BJ (cell line): ENCODE measurements at regions not wholly inside any gene's neighbourhood (a gene's known extent, or its start where the extent isn't known, plus 50 kb on each side); places are given as distances from the start of the nearest gene placed in this dataset.

Experiments used
- CTCF ChIA-PET: fragments of 350-600 bp; formaldehyde crosslinking; extraction: SDS; loops from one replicate; lab custom pipeline; 2021; ENCODE audit warnings: antibody characterized with exemption, inconsistent platforms; lab: Yijun Ruan, JAX
- POLR2A ChIA-PET: fragments of 300-600 bp; sonication (Branson Sonifier 250); formaldehyde crosslinking; extraction: SDS; loops from one replicate; lab custom pipeline; 2021; ENCODE audit warnings: antibody characterized with exemption; lab: Charles Lee
- DNase-seq: peaks from one replicate; pipeline ENCODE4 v3.0.0-alpha.2; 2011; ENCODE audit warnings: low read depth
- H3K27me3 ChIP-seq: 2 replicates; pipeline ENCODE4 v1.6.0; 2011; ENCODE audit warnings: low read length; ENCODE audit not compliant: control insufficient read depth, insufficient read depth
- H3K36me3 ChIP-seq: 2 replicates; pipeline ENCODE4 v1.5.1; 2011; ENCODE audit warnings: low read length; ENCODE audit not compliant: control insufficient read depth, insufficient read depth
- H3K4me3 ChIP-seq: 2 replicates; pipeline ENCODE4 v1.5.1; 2011; ENCODE audit warnings: low read depth, mild to moderate bottlenecking, control low read depth, low read length
- TF ChIP-seq, protein P1 (sequence below): IDR thresholded peaks from 2 replicates; pipeline ENCODE4 v1.5.1; 2011; ENCODE audit warnings: low read depth, mild to moderate bottlenecking, control low read depth, inconsistent platforms, low read length, moderate library complexity; ENCODE audit not compliant: insufficient read depth

DNA sequence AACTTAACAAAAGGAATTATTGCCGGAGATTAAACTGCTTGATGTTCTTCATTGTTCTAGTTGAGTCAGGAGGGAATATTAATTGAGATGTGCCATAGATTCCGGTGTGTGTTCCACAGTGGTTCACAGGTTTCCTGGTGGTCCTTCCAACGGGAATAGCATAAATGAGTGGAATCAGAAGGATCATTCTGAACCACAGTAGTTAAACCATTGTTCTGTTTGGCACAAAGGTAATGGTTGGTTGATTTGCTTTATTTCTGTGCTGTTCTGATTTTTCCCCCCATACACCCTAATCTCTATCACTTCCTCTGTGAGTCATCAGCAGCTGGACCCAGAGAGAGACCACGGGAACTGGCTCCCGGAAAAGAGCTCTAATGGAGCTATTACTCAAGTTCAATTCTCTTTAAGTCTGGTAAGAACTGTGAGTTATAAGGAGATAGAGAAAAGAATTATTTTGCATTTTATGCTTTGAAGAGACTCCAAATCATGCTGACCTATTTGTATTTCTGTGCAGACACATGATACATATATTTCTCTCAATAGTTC is 627.2 kb downstream of the ZIC1 start:
- no peak for DNase-seq
- POLR2A ChIA-PET = no interaction called here
- TF ChIP-seq, protein P1, sequence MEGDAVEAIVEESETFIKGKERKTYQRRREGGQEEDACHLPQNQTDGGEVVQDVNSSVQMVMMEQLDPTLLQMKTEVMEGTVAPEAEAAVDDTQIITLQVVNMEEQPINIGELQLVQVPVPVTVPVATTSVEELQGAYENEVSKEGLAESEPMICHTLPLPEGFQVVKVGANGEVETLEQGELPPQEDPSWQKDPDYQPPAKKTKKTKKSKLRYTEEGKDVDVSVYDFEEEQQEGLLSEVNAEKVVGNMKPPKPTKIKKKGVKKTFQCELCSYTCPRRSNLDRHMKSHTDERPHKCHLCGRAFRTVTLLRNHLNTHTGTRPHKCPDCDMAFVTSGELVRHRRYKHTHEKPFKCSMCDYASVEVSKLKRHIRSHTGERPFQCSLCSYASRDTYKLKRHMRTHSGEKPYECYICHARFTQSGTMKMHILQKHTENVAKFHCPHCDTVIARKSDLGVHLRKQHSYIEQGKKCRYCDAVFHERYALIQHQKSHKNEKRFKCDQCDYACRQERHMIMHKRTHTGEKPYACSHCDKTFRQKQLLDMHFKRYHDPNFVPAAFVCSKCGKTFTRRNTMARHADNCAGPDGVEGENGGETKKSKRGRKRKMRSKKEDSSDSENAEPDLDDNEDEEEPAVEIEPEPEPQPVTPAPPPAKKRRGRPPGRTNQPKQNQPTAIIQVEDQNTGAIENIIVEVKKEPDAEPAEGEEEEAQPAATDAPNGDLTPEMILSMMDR = no peak
- H3K27me3 ChIP-seq = no peaks in the 10 kb centered on the region
- H3K36me3 ChIP-seq = no peaks in the 10 kb centered on the region
- H3K4me3 ChIP-seq = no peak overlapping the region
- CTCF ChIA-PET = no interaction called here

DNA sequence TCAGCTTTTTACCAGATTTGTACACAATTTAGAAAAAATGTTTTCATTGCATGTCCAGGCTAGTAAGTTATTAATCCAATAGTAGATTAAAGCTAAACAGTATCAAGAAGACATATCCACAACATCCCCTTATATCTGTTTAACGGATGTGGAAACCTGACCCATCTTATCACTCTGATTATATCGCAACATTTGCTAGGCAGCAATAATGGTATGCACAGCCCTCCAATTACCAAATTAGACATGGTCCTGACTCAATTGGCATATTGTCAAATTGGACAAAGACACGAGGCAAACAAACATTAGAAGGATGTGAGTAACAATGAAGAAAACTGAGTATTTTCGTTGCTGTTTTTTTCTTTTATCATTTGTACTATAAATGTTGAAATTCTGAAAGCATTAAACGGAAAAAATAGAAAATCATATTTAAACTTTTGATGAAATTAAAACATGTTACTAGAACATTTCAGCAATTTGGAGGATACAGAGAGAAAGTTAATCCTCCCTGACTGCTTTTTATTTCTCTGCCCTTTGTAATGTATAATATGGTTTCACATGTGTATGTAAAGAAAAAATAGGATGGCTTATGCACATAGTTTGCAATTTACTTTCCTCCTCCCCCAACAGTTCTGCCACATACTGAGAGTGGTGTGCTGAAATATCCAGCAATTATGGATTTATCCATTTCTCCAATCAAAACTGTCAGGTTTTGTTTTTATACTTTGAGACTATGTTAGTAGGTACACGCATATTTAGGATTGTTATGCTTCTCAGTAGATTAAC is 633.7 kb downstream of the ZIC1 start:
- DNase-seq = peak; percentile 10
- ChIA-PET CTCF (no interaction called here), POLR2A (no interaction called here)
- Histone ChIP-seq H3K27me3 (no peaks in the 10 kb centered on the region), H3K36me3 (no peaks in the 10 kb centered on the region), H3K4me3 (no peak overlapping the region)
- TF ChIP-seq, protein P1 = no peak

DNA sequence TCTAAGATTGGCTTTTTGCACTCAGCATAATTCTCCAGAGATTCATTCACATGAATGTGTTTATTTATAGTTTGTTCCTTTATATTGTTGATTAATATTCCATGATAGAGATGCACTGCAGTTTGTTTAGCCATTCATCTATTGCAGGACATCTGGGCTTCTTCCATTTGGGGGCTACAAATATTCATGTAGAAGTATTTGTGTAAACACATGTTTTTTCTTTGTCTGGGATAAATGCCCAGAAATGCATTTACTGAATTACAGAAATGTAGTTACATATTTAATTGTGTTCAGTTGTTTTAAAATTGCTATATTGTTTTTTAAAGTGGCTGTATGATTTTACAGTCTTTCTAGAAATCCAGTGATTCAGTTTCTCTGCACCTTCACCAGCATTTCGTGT is 635.0 kb downstream of the ZIC1 start:
- Histone ChIP-seq H3K36me3 (no peaks in the 10 kb centered on the region), H3K27me3 (no peaks in the 10 kb centered on the region), H3K4me3 (no peak overlapping the region)
- TF ChIP-seq, protein P1 = no peak
- ChIA-PET POLR2A (no interaction called here), CTCF (no interaction called here)
- no peak for DNase-seq

DNA sequence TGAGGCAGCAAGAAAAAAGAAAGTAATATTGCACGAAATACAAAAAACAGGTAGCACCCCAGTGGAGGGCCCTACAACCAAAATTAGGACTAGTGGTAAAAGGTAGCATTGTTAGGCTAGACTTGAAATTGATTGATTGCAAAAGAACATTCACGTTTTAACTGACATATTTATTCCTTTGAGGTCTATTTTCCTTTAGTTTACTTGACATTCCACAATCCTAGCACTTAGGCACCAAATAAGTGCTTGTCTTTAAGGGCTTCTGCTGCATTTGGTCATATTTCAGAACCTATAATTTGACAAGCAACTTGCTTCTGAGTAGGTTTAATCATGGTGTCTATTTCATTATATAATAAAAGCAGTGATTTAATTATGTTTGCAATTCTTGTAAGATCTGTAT is 642.7 kb upstream of the AGTR1 start:
- H3K4me3 ChIP-seq = no peak overlapping the region
- H3K36me3 ChIP-seq = no peaks in the 10 kb centered on the region
- no peak for DNase-seq
- H3K27me3 ChIP-seq = no peaks in the 10 kb centered on the region
- TF ChIP-seq, protein P1 = no peak
- POLR2A ChIA-PET = no interaction called here
- CTCF ChIA-PET = no interaction called here

DNA sequence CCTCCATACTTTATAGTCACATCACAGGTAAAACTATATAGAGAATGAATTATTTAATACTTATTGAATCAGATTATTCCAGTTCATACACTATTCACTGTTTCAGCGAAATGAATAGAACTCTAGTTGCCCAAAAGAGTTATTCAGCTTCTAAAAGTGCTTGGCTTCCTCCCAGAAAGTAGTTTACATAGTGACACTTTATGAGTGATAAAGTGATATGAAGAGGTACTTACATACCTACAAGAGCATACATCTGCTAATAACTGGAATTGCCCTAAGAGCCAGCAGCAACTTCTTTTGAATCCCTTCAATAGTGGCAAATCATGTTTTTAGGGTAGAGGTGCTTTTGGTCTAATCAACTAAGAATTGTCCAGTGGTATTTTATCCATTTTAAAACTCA is 635.1 kb upstream of the AGTR1 start:
- no peak for DNase-seq
- H3K27me3 ChIP-seq = no peaks in the 10 kb centered on the region
- H3K36me3 ChIP-seq = no peaks in the 10 kb centered on the region
- POLR2A ChIA-PET = no interaction called here
- no peak overlapping the region for H3K4me3 ChIP-seq
- CTCF ChIA-PET = no interaction called here
- TF ChIP-seq, protein P1 = no peak
